ENCODE measurements at regions not wholly inside any gene's neighbourhood (a gene's known extent, or its start where the extent isn't known, plus 50 kb on each side); places are given as distances from the start of the nearest gene placed in this dataset.

DNA sequence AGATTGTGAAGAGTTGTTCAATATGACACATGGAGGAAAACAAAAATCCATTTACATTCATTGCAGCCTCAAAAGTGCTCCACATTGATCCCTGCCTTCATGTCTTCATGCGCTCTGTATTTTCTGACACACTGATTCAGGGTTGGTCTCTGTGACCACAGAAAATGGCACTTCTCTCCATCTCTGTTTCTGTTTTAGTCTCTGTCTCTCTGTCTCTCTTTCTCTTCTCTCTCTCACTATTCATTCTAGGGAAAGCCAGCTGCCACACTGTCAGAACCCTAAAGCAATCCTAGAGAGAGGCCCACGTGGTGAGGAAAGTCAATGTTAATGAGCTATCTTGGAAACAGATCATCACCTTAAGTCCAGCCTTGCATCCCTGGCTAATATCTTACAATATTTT lies 2238.4 kb downstream of the PCDH7 start:
- DNase-seq: no peak

- DNase-seq: no peak
Measured at GRCh38 chr4:32962100-32962499, 2241.9 kb downstream of the PCDH7 start.

DNA sequence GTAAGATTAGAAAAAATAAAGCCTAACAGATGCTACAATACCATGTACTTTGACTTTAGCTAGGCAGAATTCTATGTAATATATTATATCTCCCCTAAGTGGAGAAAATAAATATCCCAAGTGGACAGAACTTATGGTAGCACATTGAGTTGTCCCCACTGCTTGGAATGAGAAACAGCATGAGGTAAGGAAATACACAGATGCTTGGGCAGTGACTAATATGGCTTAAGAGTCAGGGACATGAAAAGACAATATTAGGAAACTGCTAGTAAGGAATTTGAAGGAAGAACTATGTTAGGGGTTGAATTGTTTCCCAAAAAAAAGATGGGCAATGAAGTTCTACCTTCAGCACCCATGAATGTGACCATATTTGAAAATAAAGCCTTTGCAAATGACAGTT lies 2265.1 kb downstream of the PCDH7 start:
- no peak for DNase-seq

DNA sequence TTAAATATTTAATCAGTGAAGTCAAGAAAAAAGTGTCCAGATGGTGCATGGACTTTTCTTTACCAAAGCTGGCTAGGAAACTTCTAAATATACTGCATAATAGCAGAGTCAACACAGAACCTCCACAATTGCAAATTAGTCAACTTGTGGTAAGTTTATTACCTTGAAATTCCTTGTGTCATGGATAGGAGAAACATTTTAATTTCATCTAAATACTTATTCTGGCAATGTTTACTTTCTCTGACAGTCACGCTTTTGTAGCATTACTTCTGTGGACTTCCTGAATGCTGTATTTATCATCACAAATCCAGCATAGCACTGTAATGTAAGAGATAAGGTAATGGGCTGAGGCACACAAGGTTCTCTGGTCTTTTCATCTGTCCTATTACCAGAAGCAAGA lies 2266.1 kb downstream of the PCDH7 start:
- DNase-seq: no peak

- no peak for DNase-seq
Measured at GRCh38 chr4:32987111-32987510, 2266.9 kb downstream of the PCDH7 start.

- DNase-seq: no peak
Measured at GRCh38 chr4:32988165-32988811, 2268.1 kb downstream of the PCDH7 start.

DNA sequence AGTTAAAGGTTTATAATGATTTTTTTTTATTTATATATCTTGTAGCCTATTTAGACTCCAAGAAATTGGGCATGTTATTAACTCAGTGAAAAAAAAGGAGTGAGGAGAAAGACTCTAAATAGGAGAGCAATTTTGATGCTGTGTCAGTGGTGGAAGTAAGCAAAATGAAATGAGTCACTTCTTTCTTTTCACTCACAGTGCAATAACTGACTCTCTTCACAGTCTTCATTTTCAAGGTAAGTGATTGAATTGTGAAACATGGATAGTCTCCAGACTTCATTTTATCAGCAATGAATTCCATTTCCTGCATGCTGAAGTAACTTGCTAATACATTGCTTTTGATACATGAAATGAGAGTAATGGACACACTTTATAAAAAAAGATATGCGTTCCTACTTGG lies 2271.5 kb downstream of the PCDH7 start:
- DNase-seq: no peak

DNA sequence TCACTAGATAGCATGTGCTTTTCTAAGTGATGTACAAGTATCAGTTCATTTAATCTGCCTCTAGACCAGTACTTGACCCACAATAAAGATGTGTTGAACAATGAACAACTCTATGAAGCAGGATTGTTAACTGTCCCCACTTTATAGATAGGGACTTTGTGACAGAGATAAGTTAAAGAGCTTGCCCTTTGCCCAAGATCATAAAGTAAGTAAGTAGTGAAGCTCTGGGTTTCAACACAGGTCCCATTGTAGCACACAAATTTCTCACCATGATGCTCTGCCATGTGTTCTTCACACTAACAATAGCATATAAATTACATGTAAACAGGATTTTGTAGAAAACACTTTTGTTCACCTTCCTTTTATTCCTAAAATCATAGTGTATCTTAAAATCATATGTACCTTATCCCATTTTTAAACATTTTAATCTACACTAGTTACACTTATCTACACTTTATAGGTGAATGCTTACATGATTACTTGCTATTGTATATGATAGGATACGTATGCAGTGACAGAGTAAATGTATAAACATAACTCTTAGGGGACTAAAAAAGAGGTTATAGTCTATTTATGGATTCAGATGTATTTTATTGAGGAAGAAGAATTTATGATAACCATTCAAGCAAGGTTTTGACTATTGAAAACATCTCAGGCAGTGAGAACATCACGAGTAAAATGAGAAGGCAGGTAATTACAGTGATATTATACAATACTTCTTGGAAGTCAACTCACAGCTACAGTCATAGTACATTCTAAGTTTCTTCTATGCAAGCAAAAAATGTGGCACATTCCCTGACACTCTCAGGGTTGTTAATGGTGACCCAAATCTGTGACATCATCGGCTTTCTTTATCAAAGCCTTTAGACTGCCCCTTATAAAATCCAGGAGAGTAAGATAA lies 2275.1 kb downstream of the PCDH7 start:
- DNase-seq: no peak

- no peak for DNase-seq
Measured at GRCh38 chr4:33013282-33013681, 2293.1 kb downstream of the PCDH7 start.

DNA sequence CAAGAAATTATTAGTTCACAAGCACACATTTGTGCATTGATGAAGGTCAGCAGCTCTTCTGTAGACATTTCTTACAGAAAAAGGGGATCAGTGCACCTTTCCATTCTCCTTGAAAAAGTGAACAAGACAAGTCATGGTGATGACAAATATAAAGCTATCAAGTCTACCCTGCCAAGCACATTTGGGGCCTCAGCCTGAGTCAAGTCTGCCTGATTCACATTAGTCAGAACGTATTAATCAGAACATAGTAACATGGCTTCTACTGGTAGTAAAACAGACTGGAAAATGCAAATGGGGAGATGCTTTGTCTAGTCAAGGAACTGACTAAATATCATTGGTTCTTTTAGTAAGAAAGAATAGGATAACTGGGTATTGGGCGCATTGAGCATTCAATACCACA lies 2305.1 kb downstream of the PCDH7 start:
- DNase-seq: no peak

GRCh38 chr4:33029976-33030375 lies 2309.8 kb downstream of the PCDH7 start:
- no peak for DNase-seq

DNA sequence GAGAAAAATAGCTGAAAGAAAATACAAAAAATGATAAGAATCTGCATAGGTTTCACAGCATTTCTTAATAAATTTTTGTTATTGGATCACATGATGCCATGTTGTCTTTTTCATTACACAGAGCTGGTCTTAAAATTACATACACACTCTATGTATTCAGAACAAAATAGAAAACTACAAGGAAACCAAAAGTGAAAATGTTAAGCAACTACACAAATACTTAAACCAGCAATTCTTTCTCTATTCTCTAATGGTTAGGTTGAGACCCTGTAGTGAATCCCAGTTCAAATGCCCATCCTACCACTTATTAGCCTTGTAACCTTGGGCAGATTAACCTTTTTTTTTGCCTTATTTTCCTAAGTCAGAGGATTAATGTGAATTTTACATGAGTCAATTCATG lies 2311.2 kb downstream of the PCDH7 start:
- no peak for DNase-seq

- no peak for DNase-seq
Measured at GRCh38 chr4:33037464-33037863, 2317.3 kb downstream of the PCDH7 start.

GRCh38 chr4:33045334-33045733 lies 2325.2 kb downstream of the PCDH7 start:
- no peak for DNase-seq

GRCh38 chr4:33052241-33052640 lies 2332.1 kb downstream of the PCDH7 start:
- no peak for DNase-seq

- no peak for DNase-seq
Measured at GRCh38 chr4:33054161-33054560, 2334.0 kb downstream of the PCDH7 start.

GRCh38 chr4:33054656-33055196 lies 2334.6 kb downstream of the PCDH7 start:
- no peak for DNase-seq

DNA sequence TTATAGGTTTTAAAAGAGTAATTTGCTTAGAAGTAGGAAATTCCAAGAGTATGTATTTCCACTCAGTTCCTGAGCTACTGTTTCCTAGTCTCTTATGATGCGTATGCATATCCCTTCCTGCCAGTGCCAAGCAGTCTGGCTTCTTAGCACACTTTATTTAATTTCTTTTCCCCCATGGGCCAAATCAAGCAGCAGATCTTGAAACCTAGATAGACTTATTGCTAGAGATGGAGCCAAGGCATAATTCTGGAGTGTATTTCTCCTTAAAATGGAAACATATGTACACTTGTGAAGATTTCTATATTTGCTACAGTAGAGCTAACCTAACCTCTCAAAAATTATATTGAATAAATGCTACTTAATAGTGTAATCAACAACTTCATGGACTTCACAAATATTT lies 2337.6 kb downstream of the PCDH7 start:
- DNase-seq: no peak

DNA sequence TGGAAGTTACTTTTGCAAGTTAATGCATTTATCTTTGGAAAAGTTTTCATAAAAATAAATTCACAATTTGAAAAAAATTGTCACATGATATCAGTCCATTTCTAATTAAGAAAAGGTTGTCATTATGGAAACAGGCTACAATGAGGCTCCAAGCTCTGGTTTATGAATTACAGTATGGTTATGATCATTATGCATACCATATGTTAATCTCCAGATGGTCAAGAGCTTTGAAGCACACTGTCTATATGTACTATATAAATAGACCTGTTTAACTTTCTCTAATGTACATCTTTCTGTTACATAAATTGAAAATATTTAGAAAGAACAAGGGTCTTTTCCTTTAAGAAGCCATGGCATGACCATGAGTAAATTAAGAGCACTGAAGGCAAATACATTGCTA lies 2338.8 kb downstream of the PCDH7 start:
- DNase-seq: no peak

GRCh38 chr4:33060674-33061542 lies 2340.7 kb downstream of the PCDH7 start:
- no peak for DNase-seq

- no peak for DNase-seq
Measured at GRCh38 chr4:33061727-33062126, 2341.6 kb downstream of the PCDH7 start.

DNA sequence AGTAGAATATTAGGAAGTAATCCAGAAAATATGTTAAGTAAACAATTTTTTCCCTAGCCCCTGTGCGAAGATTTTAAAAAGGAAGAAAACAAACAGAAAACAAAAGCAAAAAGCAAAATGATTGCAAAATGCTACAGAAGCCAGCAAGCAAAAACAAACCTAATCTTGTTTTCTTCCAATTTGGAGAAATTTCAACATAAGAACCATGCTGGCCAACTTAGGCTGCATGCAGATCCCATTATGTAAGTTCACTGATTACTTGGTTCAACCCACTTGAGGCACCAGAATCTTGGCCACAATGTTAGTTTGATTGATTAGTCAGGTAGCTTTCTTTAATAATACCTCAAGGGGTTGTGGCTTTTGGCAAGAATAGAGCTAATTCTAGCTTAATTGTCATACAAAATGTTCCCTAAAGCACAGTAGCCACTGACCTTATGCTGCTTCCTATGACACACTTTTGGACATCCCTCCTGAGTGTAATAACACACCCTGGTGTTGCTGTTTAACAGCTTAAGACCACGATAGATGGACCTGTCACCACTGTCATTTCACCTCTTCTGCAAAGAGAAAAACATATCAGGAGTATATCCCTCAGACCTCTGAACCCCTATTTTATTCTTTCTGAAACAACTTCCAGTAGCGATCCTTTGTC lies 2342.1 kb downstream of the PCDH7 start:
- no peak for DNase-seq

- DNase-seq: no peak
Measured at GRCh38 chr4:33063241-33063640, 2343.1 kb downstream of the PCDH7 start.

Data from activated CD4-positive, CD25-positive, alpha-beta regulatory T cell (primary cell).